22Rv1 (cell line): ENCODE measurements at regions not wholly inside any gene's neighbourhood (a gene's known extent, or its start where the extent isn't known, plus 50 kb on each side); places are given as distances from the start of the nearest gene placed in this dataset.

Experiments used
- H3K27ac ChIP-seq: fragments of 450-650 bp; 2 replicates; pipeline ENCODE4 v1.5.1; 2017
- ZFX ChIP-seq: fragments of 450-650 bp; IDR thresholded peaks from 2 replicates; pipeline ENCODE4 v1.6.1; 2017; ENCODE audit warnings: antibody characterized with exemption, borderline replicate concordance
- TF ChIP-seq, protein P1 (sequence below): fragments of 450-650 bp; IDR thresholded peaks from 2 replicates; pipeline ENCODE4 v1.5.1; 2017; ENCODE audit warnings: mild to moderate bottlenecking

DNA sequence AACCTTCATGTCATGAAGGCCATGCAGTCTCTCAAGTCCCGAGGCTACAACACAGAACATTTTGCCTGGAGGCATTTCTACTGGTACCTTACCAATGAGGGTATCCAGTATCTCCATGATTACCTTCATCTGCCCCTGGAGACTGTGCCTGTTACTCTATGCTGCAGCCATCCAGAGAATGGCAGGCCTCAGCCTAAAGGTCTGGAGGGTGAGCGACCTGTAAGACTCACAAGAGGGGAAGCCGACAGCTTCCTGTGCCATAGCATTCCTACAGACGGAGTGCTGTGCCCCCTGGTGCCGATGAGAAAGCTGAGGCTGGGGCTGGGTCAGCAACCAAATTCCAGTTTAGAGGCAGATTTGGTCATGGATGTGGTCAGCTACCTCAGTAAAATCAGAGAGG, 51.3 kb upstream of the CADPS start:
- TF ChIP-seq, protein P1, sequence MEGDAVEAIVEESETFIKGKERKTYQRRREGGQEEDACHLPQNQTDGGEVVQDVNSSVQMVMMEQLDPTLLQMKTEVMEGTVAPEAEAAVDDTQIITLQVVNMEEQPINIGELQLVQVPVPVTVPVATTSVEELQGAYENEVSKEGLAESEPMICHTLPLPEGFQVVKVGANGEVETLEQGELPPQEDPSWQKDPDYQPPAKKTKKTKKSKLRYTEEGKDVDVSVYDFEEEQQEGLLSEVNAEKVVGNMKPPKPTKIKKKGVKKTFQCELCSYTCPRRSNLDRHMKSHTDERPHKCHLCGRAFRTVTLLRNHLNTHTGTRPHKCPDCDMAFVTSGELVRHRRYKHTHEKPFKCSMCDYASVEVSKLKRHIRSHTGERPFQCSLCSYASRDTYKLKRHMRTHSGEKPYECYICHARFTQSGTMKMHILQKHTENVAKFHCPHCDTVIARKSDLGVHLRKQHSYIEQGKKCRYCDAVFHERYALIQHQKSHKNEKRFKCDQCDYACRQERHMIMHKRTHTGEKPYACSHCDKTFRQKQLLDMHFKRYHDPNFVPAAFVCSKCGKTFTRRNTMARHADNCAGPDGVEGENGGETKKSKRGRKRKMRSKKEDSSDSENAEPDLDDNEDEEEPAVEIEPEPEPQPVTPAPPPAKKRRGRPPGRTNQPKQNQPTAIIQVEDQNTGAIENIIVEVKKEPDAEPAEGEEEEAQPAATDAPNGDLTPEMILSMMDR, result no peak
- H3K27ac ChIP-seq, result no peak overlapping the region

- TF ChIP-seq, protein P1, result no peak
- no peak for TF ChIP-seq ZFX
- no peak overlapping the region for H3K27ac ChIP-seq
These were observed 53.0 kb upstream of the CADPS start for GRCh38 chr3:62928256-62928655.

DNA sequence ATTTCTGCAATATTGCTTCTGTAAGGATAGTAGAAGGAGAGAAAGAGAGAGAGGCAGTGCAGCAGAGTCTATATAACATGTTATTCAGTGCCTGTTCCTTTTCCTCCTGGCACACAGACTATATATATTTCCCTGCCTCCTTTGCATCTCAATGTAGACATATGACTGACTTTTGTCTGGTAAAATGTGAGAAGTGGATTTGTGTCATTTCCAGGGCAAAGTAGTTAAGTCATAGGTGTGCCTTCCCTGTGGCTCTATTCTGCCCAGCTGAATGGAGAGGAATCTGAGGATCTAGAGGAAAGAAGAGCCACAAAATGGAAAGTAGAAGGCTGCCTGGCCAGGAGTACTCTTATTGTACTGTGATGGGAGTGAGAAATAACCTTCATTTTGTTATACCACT, 54.6 kb upstream of the CADPS start:
- no peak overlapping the region for H3K27ac ChIP-seq
- TF ChIP-seq, protein P1, result no peak
- no peak for TF ChIP-seq ZFX

- TF ChIP-seq, protein P1, result no peak
- TF ChIP-seq ZFX, result no peak
- H3K27ac ChIP-seq, result no peak overlapping the region
These were observed 60.6 kb upstream of the CADPS start for GRCh38 chr3:62935793-62936192.

DNA sequence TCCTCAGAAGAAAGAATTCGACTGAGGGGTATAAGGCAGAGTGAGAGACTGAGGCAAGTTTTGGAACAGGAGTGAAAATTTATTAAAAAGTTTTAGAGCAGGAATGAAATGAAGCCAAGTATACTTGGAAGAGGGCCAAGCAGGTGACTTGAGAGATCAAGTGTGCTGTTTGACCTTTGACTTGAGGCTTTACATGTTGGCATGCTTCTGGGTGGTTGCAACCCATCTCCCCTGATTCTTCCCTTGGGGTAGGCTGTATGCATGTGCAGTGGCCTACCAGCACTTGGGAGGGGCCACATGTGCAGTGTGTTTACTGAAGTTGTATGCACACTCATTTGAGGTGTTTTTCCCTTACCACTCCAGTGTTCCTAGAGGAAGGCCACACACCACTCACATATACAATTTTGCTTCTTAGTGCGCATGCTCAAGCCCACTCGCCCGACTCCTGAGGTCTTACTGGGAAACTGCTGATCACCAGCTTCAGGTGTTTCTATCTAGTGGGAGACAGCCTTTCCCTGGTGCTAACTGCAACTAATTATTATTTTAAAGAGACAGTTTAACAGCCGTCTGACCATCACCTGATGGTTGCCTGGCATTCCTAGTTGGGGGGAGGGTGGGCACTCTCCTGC, 61.5 kb upstream of the CADPS start:
- no peak overlapping the region for H3K27ac ChIP-seq
- TF ChIP-seq ZFX, result no peak
- TF ChIP-seq, protein P1, result no peak

DNA sequence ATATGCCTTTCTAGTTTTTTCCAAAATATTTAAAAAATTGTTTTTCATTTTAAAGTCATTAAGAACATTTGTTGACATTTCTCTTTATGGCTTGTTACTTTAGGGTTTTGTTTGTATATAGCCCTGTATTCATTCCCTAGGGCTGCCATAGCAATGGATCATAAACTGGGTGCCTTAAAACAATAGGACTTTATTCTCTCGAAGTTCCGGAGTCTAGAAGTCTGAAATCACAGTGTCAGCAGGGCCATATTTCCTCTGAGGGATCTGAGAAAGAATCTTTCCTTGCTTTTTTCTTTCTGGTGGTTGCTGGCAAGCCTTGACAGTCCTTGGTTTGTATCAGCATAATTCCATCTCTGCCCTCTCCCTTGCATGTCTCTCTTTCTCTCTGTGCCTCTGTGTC, 63.4 kb upstream of the CADPS start:
- H3K27ac ChIP-seq, result no peak overlapping the region
- TF ChIP-seq, protein P1, result no peak
- no peak for TF ChIP-seq ZFX

DNA sequence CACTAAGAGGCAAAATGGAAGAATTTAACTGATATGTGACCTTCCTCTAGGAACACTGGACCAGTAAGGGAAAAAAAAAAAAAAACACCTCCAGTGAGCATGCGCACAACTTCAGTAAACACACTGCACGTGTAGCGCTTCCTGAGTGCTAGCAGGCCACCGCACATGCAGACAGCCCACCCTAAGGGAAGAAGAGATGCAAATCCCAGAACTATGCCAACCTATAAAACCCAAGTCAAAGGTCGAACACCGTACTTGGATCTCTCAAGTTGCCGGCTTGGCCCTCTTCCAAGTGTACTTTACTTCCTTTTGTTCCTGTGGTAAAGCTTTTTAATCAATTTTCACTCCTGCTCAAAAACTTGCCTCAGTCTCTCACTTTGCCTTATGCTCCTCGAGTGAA, 64.5 kb upstream of the CADPS start:
- H3K27ac ChIP-seq, result no peak overlapping the region
- TF ChIP-seq, protein P1, result no peak
- TF ChIP-seq ZFX, result no peak
